GM10266 (cell line): ENCODE measurements at regions not wholly inside any gene's neighbourhood (a gene's known extent, or its start where the extent isn't known, plus 50 kb on each side); places are given as distances from the start of the nearest gene placed in this dataset.
"Not testable (repeated sequence)": the region's sequence is repeated elsewhere in the genome, so short reads cannot be mapped to it uniquely, and the experiment has no call there.

Source experiments
- DNase-seq: peaks from one replicate; pipeline ENCODE4 v3.0.0; 2012; ENCODE audit errors: extremely low spot score
- TF ChIP-seq, protein P1 (sequence below): IDR thresholded peaks from 2 replicates; pipeline ENCODE4 v1.5.1; 2012; ENCODE audit warnings: mild to moderate bottlenecking, low read depth; ENCODE audit not compliant: control insufficient read depth, insufficient read depth; ENCODE audit errors: missing control alignments

DNA sequence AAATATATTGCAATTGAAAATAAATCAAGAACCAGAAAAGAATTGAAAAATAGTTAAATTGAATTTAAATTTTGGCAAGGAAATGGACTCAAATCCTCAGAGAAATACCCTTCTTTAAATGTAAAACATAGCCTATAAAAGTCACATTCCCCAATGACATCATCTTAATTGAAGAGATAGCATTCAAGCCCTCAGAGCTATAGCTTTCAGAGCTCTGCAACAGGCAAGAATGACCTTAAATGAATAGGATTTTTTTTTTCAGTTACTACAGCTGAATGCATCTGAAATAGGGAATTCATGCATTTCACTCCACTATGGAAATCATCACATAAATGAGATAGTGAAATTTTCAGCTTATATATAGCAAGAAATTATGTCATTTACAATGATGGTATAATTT, 1049.0 kb downstream of the OLFM4 start:
- TF ChIP-seq, protein P1, sequence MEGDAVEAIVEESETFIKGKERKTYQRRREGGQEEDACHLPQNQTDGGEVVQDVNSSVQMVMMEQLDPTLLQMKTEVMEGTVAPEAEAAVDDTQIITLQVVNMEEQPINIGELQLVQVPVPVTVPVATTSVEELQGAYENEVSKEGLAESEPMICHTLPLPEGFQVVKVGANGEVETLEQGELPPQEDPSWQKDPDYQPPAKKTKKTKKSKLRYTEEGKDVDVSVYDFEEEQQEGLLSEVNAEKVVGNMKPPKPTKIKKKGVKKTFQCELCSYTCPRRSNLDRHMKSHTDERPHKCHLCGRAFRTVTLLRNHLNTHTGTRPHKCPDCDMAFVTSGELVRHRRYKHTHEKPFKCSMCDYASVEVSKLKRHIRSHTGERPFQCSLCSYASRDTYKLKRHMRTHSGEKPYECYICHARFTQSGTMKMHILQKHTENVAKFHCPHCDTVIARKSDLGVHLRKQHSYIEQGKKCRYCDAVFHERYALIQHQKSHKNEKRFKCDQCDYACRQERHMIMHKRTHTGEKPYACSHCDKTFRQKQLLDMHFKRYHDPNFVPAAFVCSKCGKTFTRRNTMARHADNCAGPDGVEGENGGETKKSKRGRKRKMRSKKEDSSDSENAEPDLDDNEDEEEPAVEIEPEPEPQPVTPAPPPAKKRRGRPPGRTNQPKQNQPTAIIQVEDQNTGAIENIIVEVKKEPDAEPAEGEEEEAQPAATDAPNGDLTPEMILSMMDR: no peak
- DNase-seq: no peak

DNA sequence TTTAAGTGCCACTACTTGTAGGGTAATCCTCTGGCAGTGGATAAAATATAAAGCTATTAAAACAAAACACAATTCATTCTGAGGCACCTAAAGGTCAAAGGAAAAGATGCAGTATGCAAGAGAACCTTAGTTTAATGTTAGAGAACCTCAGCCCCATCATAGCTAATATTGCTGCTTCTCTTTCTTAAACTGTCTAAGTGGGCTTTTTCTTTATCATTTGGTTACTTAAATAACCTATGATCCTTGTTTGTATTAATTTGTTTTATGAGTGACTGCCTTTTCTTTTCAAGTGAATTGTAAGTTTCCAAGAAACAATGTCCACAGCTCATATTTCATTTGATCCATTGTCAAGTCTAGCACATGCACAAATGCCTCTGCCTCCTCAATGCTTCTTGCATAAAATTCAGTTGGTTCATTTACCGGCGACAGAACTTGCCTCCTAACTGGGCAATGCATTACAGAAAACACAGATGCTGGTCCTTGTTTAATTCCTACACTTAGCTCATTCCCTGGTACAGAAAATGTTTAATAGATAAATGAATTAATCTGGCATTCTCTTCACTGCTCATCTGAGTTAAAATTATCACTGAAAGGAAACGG, 1049.8 kb downstream of the OLFM4 start:
- TF ChIP-seq, protein P1: no peak
- DNase-seq: no peak

DNA sequence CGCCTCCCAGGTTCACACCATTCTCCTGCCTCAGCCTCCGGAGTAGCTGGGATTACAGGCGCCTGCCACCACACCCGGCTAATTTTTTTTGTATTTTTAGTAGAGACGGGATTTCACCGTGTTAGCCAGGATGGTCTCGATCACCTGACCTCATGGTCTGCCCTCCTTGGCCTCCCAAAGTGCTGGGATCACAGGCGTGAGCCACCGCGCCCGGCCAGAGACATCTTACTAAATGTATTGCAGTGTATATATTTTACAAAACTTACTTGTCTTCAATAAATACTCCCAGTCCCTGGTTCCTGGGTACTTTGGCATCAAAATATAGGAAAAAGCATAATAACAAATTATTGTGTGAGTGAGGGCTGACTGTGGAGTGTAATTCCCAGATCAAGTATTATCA, 1053.7 kb downstream of the OLFM4 start:
- not testable (repeated sequence) for DNase-seq

DNA sequence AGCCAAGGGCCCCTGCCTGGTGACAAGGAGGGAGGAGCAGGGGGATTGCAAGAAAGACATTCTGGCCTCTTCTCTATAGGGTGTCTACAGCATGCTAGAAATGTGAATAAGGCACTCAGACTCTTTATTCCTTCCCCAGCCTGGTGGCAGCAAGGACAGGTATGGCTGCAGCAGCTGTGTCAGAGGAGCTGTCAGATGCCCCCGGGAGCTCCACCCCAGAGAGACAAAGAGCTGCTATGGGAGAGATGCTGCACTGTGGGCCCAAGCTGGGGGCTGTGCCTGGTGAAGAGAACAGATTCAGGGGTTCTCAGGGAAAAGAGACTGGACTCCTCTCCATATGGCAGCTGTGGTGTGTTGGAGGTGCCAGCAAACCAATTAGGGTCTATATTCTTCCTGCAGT, 1063.3 kb downstream of the OLFM4 start:
- TF ChIP-seq, protein P1: no peak
- no peak for DNase-seq

DNA sequence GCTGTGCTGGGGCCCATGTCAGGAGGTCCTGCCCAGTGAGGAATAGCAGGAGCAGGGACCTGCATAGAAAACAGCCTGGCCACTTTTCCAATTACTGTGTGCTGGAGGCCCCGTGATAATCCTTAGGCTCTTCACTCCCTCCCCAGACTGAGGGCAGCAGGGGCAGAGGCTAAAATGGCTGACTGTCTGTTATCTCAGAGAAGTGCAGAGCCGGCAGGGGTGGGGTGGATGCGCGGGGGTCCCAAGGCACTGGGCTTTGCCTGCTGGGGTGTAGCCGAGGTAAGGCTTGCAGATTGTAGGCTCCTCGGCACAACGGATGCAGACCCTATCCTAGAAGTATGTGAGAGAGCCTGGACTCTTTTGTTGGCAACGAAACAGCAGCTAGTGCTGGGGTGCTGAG, 1064.1 kb downstream of the OLFM4 start:
- no peak for DNase-seq

DNA sequence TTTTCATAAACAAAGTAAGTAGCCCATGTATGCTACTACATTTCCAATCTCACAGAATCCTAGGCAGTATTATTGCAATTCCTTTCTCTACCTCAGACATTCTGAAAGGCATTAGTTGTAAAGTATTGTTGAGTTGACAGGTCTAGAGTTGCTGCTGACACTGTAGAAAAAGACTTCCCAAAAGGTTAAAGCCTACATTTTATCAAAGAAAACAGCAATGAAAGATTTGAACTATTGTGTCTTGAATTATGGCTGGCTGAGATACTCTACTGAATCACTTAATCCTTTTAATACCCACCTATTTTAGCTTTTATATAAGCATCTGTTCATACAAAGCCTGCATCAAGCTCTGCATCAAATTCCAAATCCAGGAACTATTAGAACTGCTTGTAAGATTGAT, 1082.0 kb downstream of the OLFM4 start:
- TF ChIP-seq, protein P1: no peak
- no peak for DNase-seq

More for the DNA sequence above, 1064.1 kb downstream of the OLFM4 start:
- TF ChIP-seq, protein P1: no peak

DNA sequence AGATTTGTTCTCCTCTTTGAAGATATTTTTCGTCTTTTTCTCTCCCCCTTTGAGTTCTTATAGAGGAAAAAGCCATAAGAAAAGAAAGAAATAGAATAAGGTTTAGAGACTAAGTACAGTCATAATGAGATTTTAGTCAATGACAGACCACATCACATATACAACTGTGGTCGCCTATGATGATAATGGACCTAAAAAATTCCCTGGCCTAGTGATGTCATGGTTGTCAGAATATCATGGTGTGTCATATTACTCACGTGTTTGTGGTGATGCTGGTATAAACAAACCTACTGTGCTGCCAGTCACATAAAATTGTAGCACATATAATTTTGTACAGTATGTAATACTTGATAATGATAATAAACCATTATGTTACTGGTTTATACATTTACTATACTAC, 1096.1 kb downstream of the OLFM4 start:
- TF ChIP-seq, protein P1: no peak
- DNase-seq: no peak

DNA sequence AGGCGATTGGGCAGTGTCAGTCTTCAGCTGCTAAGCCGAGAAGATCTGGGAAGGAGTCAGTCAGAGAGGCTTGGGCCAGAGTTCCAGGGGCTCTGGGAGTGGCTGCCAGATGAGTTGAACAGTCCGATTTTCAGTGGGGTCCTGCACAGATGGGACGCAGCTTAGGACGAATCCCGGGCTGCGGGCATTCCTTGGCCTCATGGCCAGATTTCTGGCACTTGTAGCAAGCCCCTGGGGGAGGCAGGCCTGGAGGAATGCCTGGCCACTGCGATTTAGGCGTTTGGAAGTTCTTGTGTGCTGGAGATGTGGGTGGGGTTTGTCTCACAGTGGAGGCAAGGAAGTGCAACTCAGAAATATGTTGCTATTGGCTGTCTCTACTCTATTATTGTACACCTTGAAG, 1102.3 kb downstream of the OLFM4 start:
- DNase-seq: not testable (repeated sequence)

DNA sequence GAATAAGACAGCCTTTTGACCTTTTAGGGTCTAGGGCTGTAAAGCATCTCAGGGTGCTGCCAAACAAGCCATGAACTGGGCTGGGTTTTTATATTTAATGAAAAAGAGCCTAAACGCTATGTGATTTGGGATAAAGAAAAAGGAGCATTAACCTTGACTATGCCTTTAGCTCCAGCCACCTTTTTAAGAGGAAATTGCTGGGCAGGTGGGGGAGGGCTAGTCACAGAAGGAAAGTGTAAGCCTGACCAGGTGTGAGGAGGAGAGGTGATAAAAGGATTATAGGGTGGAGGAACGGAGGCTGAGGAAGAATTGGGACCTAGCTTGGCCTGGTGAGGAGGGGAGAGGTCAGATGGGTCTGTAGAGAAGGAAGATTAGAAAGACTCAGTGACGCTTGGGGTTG, 1102.8 kb downstream of the OLFM4 start:
- DNase-seq: not testable (repeated sequence)

DNA sequence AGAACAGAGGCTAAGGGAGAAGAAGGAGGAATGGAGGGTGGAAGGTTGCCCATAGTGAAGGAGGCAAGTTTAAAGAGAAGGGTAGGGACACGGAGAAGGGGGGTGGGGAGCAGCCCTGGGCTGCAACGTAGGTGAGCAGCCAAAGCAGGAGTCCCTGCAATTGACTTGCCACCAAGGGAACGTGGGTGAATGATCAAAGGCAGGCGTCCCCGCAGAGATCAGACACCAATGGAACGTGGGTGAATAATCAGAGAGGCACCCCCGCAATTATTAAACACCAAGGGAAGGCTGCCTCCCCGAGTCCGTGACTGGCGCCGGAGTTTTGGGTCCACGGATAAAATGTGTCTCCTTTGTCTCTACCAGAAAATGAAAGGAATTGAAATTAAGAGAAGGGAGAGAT, 1103.5 kb downstream of the OLFM4 start:
- not testable (repeated sequence) for DNase-seq

DNA sequence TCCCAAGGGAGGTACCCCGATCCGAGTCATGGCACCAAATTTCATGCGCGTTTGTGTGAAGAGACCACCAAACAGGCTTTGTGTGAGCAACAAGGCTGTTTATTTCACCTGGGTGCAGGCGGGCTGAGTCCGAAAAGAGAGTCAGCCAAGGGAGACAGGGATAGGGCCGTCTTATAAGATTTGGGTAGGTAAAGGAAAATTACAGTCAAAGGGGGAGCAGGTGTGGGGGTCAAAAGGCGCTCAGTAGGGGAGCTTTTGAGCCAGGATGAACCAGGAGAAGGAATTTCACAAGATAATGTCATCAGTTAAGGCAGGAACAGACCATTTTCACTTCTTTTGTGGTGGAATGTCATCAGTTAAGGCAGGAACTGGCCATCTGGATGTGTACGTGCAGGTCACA, 1104.1 kb downstream of the OLFM4 start:
- DNase-seq: not testable (repeated sequence)
